ENCODE measurements at regions not wholly inside any gene's neighbourhood (a gene's known extent, or its start where the extent isn't known, plus 50 kb on each side); places are given as distances from the start of the nearest gene placed in this dataset.
"Not testable (repeated sequence)": the region's sequence is repeated elsewhere in the genome, so short reads cannot be mapped to it uniquely, and the experiment has no call there.

GRCh38 chr7:149975608-149976007 is 101.8 kb downstream of the ATP6V0E2 start:
- not testable (repeated sequence) for H4K20me1 ChIP-seq (ENCODE audit: insufficient read depth, low read length, poor library complexity, severe bottlenecking); H3F3A ChIP-seq (ENCODE audit: low read depth); H3K4me3 ChIP-seq (ENCODE audit: low read length, poor library complexity, severe bottlenecking); H2AFZ ChIP-seq (ENCODE audit: low read length); H3K4me1 ChIP-seq (ENCODE audit: insufficient read depth, low read length, poor library complexity, severe bottlenecking); H3K27me3 ChIP-seq (ENCODE audit: insufficient read depth, low read length, poor library complexity, severe bottlenecking); H3K36me3 ChIP-seq (ENCODE audit: insufficient read depth, low read length); H3K9me2 ChIP-seq (replicated peaks; ENCODE audit: low read depth, low read length); H3K9ac ChIP-seq (ENCODE audit: low read depth, low read length, poor library complexity, severe bottlenecking); H3K79me2 ChIP-seq (ENCODE audit: insufficient read depth, low read length); H3K4me2 ChIP-seq (ENCODE audit: low read depth, low read length, poor library complexity, severe bottlenecking); H3K9me3 ChIP-seq (ENCODE audit: insufficient read depth, low read depth, low read length)

- not testable (repeated sequence) for H3K9me3 ChIP-seq (ENCODE audit: insufficient read depth, low read depth, low read length)
These were observed 104.8 kb downstream of the ATP6V0E2 start for GRCh38 chr7:149978537-149978936.

DNA sequence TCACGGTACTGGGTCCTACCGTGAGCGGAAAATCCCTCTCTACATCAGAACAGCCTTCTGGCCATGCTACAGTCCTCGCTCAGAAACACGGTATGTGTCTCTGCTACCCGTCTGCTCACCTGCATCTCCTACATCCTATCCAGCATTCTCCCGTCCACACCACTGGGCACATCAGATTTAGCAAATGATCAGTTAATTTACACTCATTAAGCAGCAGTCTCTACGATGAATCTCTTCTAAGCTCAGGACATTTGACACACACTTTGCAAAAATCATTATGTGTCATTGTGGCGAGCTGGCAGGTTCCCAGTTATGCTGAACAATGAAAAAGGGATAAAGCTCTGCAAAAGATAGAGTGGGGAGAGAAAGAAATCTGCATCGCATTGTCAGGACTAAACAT is 105.2 kb downstream of the ATP6V0E2 start:
- not testable (repeated sequence) for H3K4me1 ChIP-seq (ENCODE audit: insufficient read depth, low read length, poor library complexity, severe bottlenecking); H4K20me1 ChIP-seq (ENCODE audit: insufficient read depth, low read length, poor library complexity, severe bottlenecking); H3K9me3 ChIP-seq (ENCODE audit: insufficient read depth, low read depth, low read length); H3K27me3 ChIP-seq (ENCODE audit: insufficient read depth, low read length, poor library complexity, severe bottlenecking); H3K79me2 ChIP-seq (ENCODE audit: insufficient read depth, low read length); H2AFZ ChIP-seq (ENCODE audit: low read length); H3K9me2 ChIP-seq (replicated peaks; ENCODE audit: low read depth, low read length); H3K4me3 ChIP-seq (ENCODE audit: low read length, poor library complexity, severe bottlenecking); H3K9ac ChIP-seq (ENCODE audit: low read depth, low read length, poor library complexity, severe bottlenecking); H3F3A ChIP-seq (ENCODE audit: low read depth); H3K36me3 ChIP-seq (ENCODE audit: insufficient read depth, low read length); H3K4me2 ChIP-seq (ENCODE audit: low read depth, low read length, poor library complexity, severe bottlenecking)

More at GRCh38 chr7:149978537-149978936, 104.8 kb downstream of the ATP6V0E2 start:
- H3K27me3 ChIP-seq (ENCODE audit: insufficient read depth, low read length, poor library complexity, severe bottlenecking); H2AFZ ChIP-seq (ENCODE audit: low read length); H3K36me3 ChIP-seq (ENCODE audit: insufficient read depth, low read length); H3K9me2 ChIP-seq (replicated peaks; ENCODE audit: low read depth, low read length); H3F3A ChIP-seq (ENCODE audit: low read depth); H3K9ac ChIP-seq (ENCODE audit: low read depth, low read length, poor library complexity, severe bottlenecking); H3K4me3 ChIP-seq (ENCODE audit: low read length, poor library complexity, severe bottlenecking); H4K20me1 ChIP-seq (ENCODE audit: insufficient read depth, low read length, poor library complexity, severe bottlenecking); H3K4me2 ChIP-seq (ENCODE audit: low read depth, low read length, poor library complexity, severe bottlenecking); H3K4me1 ChIP-seq (ENCODE audit: insufficient read depth, low read length, poor library complexity, severe bottlenecking); H3K79me2 ChIP-seq (ENCODE audit: insufficient read depth, low read length): not testable (repeated sequence)

GRCh38 chr7:149982537-149983112 is 108.9 kb downstream of the ATP6V0E2 start:
- not testable (repeated sequence) for H3K27me3 ChIP-seq (ENCODE audit: insufficient read depth, low read length, poor library complexity, severe bottlenecking); H2AFZ ChIP-seq (ENCODE audit: low read length); H3K9ac ChIP-seq (ENCODE audit: low read depth, low read length, poor library complexity, severe bottlenecking); H3K4me2 ChIP-seq (ENCODE audit: low read depth, low read length, poor library complexity, severe bottlenecking); H4K20me1 ChIP-seq (ENCODE audit: insufficient read depth, low read length, poor library complexity, severe bottlenecking); H3K4me1 ChIP-seq (ENCODE audit: insufficient read depth, low read length, poor library complexity, severe bottlenecking); H3K79me2 ChIP-seq (ENCODE audit: insufficient read depth, low read length); H3K9me2 ChIP-seq (replicated peaks; ENCODE audit: low read depth, low read length); H3K36me3 ChIP-seq (ENCODE audit: insufficient read depth, low read length); H3K4me3 ChIP-seq (ENCODE audit: low read length, poor library complexity, severe bottlenecking); H3F3A ChIP-seq (ENCODE audit: low read depth); H3K9me3 ChIP-seq (ENCODE audit: insufficient read depth, low read depth, low read length)

DNA sequence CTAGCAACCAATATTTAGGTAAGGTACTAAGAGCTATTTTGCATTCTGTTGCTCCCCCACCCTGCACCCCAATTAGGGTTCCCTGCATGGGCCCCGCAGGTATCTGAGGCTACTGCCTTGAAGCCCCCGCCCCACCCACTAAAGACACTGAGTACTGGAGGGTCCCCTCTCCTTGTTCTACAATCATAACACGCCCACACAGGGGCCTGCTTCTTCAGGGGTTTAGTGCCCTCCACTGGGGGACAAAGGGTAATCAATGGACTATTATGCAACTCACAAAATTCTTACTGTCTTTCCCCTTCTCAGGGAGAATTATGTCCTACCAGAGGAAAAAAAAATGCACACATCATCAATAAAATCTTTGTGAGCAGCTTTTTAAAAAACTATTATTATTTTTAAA is 113.1 kb downstream of the ATP6V0E2 start:
- not testable (repeated sequence) for H2AFZ ChIP-seq (ENCODE audit: low read length); H3K9me2 ChIP-seq (replicated peaks; ENCODE audit: low read depth, low read length); H3K4me3 ChIP-seq (ENCODE audit: low read length, poor library complexity, severe bottlenecking); H4K20me1 ChIP-seq (ENCODE audit: insufficient read depth, low read length, poor library complexity, severe bottlenecking); H3K9me3 ChIP-seq (ENCODE audit: insufficient read depth, low read depth, low read length); H3K4me1 ChIP-seq (ENCODE audit: insufficient read depth, low read length, poor library complexity, severe bottlenecking); H3K4me2 ChIP-seq (ENCODE audit: low read depth, low read length, poor library complexity, severe bottlenecking); H3K9ac ChIP-seq (ENCODE audit: low read depth, low read length, poor library complexity, severe bottlenecking); H3K36me3 ChIP-seq (ENCODE audit: insufficient read depth, low read length); H3K79me2 ChIP-seq (ENCODE audit: insufficient read depth, low read length); H3F3A ChIP-seq (ENCODE audit: low read depth); H3K27me3 ChIP-seq (ENCODE audit: insufficient read depth, low read length, poor library complexity, severe bottlenecking)

- H2AFZ ChIP-seq (ENCODE audit: low read length); H3K9me2 ChIP-seq (replicated peaks; ENCODE audit: low read depth, low read length); H3K27me3 ChIP-seq (ENCODE audit: insufficient read depth, low read length, poor library complexity, severe bottlenecking); H3K9ac ChIP-seq (ENCODE audit: low read depth, low read length, poor library complexity, severe bottlenecking); H3K9me3 ChIP-seq (ENCODE audit: insufficient read depth, low read depth, low read length); H3K79me2 ChIP-seq (ENCODE audit: insufficient read depth, low read length); H3K4me2 ChIP-seq (ENCODE audit: low read depth, low read length, poor library complexity, severe bottlenecking); H3K4me1 ChIP-seq (ENCODE audit: insufficient read depth, low read length, poor library complexity, severe bottlenecking); H3F3A ChIP-seq (ENCODE audit: low read depth); H3K4me3 ChIP-seq (ENCODE audit: low read length, poor library complexity, severe bottlenecking); H4K20me1 ChIP-seq (ENCODE audit: insufficient read depth, low read length, poor library complexity, severe bottlenecking); H3K36me3 ChIP-seq (ENCODE audit: insufficient read depth, low read length): not testable (repeated sequence)
These were observed 118.0 kb downstream of the ATP6V0E2 start for GRCh38 chr7:149991652-149992302.

DNA sequence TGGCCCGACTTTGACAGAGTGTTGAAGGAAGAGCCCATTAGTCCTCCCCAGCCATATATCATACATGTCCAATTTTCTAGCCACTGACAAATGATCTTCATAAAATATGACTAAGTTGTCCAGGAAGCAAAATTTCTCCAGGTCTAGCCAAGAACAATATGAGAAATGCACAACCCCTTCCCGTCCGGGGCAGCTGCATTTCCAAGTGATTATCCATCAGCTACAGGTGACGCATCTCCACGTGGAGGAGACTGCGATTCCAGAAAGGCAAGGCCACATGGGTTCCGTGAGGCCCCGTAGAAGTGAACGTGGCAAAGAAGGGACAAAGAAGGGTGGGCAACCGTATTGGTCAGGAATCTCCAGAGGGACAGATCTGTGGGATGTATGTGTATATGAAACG is 118.6 kb downstream of the ATP6V0E2 start:
- H3K36me3 ChIP-seq (ENCODE audit: insufficient read depth, low read length); H3K4me2 ChIP-seq (ENCODE audit: low read depth, low read length, poor library complexity, severe bottlenecking); H3K9me2 ChIP-seq (replicated peaks; ENCODE audit: low read depth, low read length); H4K20me1 ChIP-seq (ENCODE audit: insufficient read depth, low read length, poor library complexity, severe bottlenecking); H3K9ac ChIP-seq (ENCODE audit: low read depth, low read length, poor library complexity, severe bottlenecking); H3F3A ChIP-seq (ENCODE audit: low read depth); H3K79me2 ChIP-seq (ENCODE audit: insufficient read depth, low read length); H3K9me3 ChIP-seq (ENCODE audit: insufficient read depth, low read depth, low read length); H3K4me3 ChIP-seq (ENCODE audit: low read length, poor library complexity, severe bottlenecking); H2AFZ ChIP-seq (ENCODE audit: low read length); H3K27me3 ChIP-seq (ENCODE audit: insufficient read depth, low read length, poor library complexity, severe bottlenecking); H3K4me1 ChIP-seq (ENCODE audit: insufficient read depth, low read length, poor library complexity, severe bottlenecking): not testable (repeated sequence)
